Brain pericyte (primary cell): ENCODE measurements at regions not wholly inside any gene's neighbourhood (a gene's known extent, or its start where the extent isn't known, plus 50 kb on each side); places are given as distances from the start of the nearest gene placed in this dataset.

ENCODE experiments used
- DNase-seq: peaks from one replicate; pipeline ENCODE4 v3.0.0-alpha.2; 2012; ENCODE audit warnings: low read depth, low spot score

DNA sequence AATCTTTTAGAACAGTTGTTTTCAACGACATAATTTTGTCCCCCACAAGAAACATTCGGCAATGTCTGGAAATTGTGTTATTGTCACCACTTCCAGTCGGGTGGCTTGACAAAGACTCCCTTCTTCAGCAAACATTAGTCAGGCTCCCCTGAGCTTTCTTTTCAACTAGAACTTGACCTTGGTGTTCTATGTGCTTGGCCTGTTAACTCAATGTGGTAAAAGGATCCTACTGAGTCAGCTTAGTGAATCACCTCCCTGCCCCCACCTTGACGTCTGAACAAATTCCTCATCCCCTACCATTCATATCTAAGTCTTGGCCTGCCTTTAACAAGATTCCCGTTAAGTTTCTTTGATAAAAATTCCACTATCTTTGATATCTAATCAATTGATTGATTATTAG is 465.0 kb upstream of the ROBO1 start:
- DNase-seq: peak; percentile 61

DNA sequence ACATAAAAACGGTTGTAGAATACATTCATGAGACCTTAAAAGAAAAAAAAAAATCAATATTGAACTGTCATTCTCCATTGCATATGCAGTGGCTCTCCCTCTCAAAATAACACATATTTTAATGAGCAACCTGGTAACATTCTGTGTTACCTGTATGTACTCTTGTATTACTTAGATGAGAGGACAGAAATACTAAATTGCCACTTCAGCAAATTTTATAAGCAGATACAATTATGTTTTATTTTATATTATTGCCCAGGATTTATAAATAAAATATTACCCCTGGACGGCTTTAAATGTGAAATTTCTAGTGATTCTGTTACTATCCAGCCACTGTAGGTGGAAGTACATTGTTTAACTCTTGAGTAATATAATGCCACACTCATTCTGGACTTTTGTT is 463.2 kb upstream of the ROBO1 start:
- no peak for DNase-seq

DNA sequence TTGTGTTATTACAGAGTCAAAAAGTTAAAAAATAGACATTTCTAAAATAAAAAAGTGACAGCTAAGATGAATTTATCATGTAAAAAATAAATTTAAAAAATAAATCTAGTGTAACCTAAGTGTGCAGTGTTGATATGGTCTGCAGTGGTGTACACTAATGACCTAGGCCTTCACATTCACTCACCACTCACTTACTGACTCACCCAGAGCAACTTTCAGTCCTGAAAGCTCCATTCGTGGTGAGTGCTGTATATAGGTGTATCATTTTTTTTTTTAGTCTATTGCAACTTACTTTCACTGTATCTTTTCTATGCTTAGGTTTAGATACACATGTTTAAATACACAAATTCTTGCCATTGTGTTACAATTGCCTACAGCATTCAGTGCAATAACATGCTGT is 459.4 kb upstream of the ROBO1 start:
- no peak for DNase-seq

DNA sequence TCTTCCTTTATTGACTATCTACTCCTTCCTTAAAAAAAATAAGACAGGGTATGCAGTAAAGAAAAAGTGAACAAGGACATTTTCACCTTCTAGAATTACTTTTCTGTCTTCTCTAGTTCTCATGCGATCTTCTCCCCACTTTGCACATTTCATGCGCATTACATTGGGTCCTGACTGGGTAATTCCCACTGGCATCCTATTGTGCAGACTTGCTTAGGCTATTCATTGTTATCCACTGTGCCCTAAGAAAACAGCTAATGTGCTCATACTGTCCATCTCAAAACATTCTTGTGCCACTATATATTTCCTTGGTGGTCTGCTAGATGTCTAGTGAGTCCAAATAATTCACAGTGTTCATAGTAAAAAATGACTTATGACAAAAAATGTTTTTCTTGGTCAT is 447.4 kb upstream of the ROBO1 start:
- DNase-seq: no peak

DNA sequence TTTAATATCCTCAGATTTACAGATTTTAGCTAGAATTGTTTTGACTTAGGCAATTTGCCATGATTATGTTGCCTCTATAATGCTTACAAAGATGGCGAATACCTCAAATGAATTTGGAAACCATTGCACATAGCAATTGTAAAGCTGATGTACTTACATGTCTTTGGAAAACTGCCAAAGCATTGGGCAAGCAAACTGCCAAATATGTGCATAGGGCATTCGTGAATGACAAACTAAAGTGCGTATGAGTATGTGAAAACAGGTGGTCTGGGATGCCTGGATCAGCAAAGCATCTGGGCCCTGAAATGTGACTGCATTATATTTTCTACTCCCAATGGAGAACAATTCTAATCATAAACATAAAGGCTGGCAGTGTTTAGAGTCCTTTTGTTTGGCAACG is 445.3 kb upstream of the ROBO1 start:
- no peak for DNase-seq

DNA sequence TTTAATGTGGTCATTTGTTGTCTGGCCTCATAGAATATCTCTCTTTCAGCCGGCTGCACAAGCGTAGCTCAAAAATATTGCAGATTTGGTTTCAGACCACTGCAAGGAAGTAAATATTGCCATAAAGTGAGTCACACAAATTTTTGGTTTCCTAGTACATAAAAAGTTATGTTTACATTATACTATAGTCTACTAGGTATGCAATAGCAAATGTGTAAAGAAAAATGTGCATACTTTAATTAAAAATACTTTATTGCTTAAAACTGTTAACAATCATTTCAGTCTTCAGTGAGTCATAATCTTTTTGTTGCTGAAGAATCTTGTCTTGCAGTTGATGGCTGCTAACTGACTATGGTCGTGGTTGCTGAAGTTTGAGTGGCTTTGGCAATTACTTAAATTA is 425.1 kb upstream of the ROBO1 start:
- no peak for DNase-seq

DNA sequence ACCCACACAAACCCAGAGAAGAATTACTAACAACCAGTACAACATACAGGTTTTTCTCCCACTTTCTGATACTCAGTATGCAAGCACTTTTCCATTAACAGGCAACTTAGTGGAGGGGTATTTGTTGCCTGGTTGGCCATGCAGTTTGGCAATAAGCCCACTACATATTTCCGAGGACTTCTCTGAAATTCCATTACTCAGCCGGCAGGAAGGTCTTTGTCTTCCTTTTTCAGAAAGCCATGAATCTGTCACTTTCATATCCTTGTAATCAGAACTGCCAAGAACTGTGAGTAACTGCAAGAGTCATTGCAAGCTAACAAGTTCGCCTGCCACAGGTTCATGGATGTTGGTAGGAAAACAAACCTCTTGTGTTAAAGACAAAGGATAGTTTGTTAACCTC is 422.3 kb upstream of the ROBO1 start:
- peak; percentile 7 for DNase-seq

DNA sequence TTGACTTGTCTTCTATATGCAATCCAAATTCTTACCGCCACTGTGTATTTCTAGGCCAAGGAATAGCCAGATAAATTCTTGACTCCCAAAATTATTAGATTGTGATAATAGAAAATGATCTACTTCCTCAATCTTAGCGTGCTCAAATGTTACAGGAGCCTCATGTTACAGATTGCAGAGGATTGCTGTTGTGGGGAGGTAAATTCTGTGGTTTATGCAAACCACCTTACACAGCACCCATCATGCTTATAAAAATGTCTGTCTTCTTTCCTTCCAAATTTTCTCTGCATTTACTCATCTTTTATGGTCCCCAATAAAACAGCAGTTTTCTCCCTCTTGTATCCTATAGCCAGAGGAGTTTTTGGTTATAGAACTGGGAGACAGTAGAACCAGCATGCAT is 420.2 kb upstream of the ROBO1 start:
- DNase-seq: no peak

DNA sequence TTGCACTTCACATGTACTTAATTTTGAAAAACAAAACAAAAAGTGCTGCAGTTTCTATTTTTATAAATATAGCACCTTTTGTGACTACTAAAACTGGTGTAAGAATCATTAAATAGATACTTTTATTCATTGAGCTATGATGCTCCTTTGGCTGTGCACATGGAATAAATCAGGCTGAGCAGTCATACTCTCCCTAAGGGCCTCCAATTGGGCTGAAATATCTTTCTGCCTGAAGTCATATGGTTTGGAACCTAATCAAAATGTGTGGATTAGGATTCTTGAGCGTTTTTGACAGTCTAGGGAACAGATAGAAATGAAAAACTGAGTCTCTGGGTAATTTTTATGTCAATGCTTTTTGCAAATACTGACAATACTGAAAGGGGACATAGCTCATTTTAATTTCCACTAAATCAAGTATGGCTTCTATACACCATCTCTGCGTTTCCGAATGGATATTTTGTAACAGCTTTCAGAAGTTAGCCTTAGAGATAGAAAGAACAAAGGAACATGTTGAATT is 392.2 kb upstream of the ROBO1 start:
- no peak for DNase-seq

DNA sequence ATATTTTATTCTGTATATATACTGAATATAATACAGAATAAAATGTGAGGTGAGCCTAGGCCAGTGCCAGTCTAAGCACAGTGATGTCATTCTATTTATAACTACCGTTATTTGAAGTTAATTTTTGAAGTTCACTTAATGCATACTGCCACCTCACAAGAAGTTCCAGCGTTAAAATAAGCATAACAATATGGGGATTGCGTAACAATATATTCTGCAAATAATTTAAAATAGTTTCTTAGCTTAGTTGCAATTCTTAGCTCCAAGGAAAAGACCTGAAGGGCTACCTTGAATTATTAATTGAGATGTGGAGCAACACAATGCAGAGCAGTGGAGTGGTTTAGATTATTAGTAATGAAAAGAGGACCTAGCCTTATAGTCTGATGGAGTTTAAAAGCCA is 390.5 kb upstream of the ROBO1 start:
- DNase-seq: no peak

DNA sequence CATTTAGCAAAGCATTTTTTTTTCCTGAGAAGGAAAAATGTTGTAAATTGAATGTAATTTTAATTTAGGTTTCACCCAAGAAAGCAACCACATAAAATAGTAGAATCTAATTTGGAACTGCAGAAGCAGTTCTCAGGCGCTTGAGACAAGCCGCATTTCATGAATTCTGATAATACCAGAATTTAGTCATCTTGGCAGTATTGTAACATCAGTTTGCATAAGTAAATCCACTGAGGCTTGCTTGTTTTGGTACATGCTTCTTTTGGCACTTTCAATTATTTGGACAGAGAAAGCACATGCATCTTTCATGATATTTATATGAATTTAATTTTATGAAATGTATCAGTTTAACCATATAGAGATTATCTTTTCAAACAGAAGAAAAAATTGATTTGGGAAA is 389.7 kb upstream of the ROBO1 start:
- DNase-seq: no peak

DNA sequence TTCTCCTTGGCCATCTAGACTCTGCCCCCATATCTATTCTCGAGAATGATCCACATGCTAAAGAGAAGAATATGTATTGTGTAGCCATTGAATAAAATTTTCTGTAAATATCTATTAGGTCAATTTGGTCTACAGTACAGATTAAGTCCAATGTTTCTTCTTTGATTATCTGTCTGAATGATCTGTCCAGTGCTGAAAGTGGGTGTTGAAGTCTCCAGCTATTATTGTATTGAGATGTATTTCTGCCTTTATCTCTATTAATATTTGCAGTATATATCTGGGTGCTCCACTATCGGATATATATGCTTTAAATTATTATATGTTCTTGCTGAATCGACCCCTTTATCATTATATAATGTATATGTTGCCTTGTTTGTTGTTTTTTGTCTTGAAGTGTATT is 384.9 kb upstream of the ROBO1 start:
- DNase-seq: no peak

DNA sequence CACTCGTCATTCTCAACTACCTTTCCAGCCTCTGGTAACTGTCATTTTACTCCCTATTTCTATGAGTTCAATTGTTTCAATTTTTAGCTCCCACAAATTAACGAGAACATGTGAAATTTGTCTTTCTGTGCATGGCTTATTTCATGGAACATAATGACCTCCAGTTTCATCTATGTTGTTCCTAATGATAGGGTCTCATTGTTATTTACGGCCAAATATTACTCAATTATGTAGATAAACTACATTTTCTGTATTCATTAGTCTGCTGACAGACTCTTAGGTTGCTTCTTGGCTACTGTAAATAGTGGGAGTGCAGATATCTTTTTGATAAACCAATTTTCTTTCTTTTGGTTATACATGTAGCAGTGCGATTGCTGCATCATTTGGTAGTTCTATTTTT is 374.9 kb upstream of the ROBO1 start:
- DNase-seq: no peak

DNA sequence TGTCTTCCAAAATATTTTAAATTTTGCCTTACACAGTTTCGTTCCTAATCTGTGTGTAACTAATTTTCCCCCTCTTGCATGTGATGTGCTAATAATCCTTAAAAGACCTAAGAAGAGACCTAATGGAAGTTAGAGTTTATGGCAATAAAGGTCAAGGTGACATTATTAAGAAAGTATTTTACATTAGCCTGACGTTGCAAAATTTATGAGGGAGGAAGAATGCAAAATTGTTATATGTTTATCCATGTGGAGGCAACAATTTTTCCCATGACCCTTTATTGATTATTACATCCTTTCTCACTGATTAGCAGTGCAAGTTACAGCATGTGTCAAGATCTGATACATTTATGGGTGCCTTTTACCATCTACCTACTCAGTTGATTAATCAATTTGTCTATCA is 373.8 kb upstream of the ROBO1 start:
- no peak for DNase-seq

DNA sequence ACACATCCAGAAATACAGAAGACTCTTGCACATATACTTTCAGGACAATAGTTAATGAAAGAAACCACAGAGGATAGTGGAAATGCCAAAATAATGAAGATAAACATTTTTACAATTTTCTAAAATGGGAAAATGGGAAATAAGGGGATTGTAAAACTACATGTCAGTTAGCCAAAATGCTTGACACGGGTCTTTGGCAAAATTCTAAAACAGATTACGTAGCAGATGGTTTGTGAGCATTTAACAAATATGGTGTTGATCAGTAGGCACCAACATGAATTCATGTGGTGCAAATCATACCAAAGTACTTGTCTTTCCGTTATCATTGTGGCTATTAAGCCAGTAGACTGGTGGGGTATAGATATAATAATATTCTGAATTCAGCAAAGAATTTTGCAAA is 348.5 kb upstream of the ROBO1 start:
- DNase-seq: no peak

DNA sequence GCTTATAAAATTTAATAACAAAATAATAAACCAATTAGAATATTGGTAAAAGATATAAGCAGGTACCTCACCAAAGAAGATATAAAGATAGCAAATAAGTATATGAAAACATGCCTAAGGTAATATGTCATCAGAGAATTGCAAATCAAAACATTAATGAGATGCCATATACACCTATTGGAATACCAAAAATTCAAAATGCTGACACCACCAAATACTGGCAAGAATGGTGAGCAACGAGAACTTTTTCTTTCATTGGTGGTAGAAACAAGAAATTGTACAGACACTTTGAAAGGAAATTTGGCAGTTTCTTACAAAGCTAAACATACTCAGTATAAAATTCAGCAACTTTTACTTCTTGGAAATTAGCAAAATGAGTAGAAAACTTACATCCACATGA is 346.9 kb upstream of the ROBO1 start:
- no peak for DNase-seq

DNA sequence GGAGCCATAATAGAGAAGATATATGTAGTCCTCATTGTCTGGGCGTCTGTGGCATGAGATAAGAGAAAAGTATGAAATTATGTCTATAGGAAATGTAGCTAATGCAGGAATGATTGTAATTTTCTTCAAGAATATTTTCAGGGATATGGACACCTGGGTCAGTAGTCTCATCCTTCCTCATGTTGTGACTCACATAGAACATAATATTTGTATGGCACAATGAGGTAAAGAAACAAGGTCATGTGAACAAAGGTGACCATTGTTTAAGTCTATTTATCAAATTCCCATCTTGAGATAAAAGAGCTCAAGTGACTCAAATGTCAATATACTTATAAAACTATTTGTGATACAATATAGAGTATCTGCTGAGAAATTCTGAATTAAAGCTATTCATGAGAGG is 345.5 kb upstream of the ROBO1 start:
- DNase-seq: no peak

DNA sequence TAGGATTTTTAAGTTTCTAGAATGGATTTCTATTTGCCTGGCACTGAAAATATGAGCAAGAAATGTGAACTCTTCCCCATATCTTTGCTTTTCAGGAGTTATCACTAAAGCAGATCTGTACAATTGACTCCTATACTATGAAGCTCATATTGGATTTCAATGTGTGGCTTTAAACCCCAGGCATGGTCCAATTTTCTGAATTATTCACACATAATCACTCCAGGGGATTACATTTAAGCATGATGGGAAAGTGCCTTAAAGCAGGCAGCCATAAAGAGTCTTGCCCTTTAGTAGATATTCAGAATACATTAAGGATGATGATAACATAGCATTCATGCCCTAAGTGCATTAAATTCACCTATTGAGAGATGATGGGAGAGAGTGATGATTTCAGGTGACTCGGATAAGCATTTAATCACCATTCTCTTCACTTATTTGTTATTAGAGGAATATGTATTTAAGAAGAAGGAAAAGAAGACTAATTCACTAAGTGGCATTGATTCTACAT is 331.8 kb upstream of the ROBO1 start:
- DNase-seq: no peak

DNA sequence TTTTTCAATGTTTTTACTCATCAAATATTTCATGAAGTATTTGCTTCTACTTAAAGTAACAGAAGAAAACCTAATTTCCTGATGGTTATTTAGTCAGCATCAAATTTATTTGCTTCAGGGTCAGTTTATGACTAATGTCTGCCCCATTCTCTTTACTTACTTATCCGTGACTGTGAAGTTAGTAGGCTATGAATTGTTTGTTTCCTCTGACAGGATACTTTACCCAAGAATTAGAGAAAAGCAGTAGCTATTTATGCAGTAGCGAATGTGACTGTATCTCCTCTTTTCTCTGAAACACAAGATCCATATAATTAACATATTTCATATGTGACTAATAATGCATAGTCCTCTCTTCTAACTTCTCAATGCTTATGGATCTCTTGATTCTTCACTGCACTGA is 329.9 kb upstream of the ROBO1 start:
- no peak for DNase-seq

DNA sequence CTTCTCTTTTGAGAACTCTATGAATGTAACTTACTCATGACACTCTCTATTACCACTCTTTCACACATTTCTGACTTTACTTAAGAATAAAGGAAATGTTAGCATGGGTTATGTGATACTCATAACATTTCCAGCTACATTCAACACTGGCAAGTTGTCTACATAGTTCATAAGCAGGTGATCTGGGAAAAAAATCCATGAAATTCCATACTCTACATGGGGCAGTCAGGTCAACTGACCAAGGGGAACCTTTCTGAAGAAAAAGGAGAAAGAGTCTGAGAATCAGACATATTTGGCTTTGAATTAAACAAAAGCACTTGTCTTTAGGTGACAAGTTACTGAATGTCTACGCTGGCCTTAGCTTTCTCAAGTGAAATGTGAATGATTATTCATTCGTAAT is 329.1 kb upstream of the ROBO1 start:
- DNase-seq: no peak

DNA sequence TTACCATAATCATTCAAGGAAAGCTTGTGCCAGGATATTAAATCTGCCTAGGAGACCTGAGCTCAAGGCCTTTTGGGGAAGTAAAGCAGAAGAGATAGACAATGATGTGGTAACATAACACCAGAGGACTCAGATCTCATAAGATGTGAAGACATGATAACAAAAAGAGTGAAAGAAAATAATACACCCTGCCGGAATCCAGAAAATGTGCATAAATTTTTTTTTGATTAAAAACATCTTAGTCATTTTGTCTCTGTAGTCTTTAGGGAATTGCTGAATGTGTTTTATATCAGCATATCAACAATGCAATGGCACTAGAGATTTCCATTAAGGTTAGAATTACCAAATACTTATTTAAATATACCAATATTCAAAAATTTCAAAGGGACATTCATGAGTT is 326.8 kb upstream of the ROBO1 start:
- no peak for DNase-seq

DNA sequence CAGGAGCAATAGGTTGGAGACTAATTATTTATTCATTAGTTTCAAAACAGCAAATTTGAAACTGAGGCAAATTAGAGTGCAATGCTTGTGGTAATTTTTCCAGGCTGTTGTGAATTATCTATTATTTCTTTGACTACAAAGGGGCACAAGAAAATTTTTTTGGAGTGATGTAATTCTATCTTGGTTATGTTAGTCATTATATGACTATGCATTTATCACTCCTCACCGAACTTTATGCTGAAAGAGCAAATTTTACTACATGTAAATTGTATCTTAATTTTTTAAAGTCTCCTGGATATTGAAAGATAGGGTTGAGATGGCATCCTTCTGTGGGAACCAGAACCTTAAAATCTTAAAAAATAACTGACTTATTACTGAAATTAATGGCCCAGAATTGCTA is 320.0 kb upstream of the ROBO1 start:
- DNase-seq: no peak

DNA sequence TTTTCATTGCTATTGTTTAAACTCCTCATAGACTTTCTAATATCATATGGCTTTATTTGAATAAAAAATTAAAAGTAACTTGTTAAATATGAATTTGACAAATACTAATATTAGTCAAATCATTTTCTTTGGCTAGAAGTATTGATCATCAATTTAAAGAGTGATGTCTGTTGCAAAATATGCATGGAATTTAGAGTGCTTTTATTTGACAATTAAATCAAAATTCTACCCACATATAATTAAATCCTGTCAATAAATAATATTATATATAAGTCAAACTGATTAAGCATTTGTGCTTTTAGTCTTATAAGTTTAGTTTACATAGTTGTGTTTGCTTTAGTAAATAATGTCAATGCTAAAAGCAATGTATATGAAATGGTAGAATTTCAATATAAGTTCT is 318.6 kb upstream of the ROBO1 start:
- no peak for DNase-seq

DNA sequence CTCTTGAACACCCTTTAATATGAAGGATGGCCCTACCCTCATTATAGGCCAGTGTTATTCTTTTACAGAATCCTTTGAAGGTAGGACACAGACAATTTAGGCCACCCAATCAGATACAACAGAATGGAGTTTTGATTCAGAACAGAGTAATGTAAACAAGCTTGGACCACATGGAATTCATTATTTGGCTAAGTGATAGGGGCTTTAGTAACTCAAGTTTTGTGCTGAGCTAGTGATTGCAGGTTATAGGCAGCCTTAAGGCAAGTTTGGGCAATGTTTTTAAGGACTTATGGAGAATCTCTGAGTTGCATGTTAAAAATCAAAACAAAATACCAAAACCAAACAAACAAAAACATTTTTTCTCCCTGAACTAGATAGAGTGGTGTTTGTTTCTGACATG is 312.1 kb upstream of the ROBO1 start:
- no peak for DNase-seq

DNA sequence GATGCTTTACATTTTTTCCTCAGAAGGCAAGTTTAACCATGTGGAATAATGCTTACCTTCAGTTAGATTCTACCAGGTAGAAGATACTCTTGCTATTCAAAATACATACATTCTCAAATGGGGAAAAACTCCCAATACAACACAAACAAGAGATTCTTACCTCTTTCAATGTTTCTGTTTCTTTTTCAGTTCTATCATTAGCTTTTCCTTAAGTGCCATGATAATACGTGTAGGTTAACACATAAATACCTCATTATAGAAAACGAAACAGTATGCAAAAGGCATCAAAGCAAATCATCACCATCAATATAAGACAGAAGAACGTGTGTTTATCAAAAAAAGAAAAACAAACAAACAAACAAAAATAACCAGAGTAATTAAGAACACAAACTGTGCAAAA is 300.7 kb upstream of the ROBO1 start:
- no peak for DNase-seq
